ENCODE measurements at regions not wholly inside any gene's neighbourhood (a gene's known extent, or its start where the extent isn't known, plus 50 kb on each side); places are given as distances from the start of the nearest gene placed in this dataset.

- TF ChIP-seq YY1 (IDR thresholded peaks at IDR 0.05; ENCODE audit: insufficient read depth, insufficient read length) = no peak
- TF ChIP-seq SUZ12 (IDR thresholded peaks at IDR 0.05; ENCODE audit: extremely low read depth, insufficient read depth, insufficient read length) = no peak
- no peak for TF ChIP-seq ZNF274 (IDR thresholded peaks at IDR 0.05; ENCODE audit: low read depth, low read length)
Measured at GRCh38 chr13:39910833-39911232, 255.4 kb downstream of the COG6 start.
